ENCODE measurements at regions not wholly inside any gene's neighbourhood (a gene's known extent, or its start where the extent isn't known, plus 50 kb on each side); places are given as distances from the start of the nearest gene placed in this dataset.

GRCh38 chr3:117488983-117489382, 779.4 kb downstream of the TUSC7 start:
- Histone ChIP-seq H3K9me2 (no peaks in the 10 kb centered on the region), H3K4me1 (ENCODE audit: control insufficient read depth in 1 of 2, insufficient read depth in 2 of 2, low read depth in 1 of 2, low read length in 1 of 2) (peaks cover 0 to 7% of the 10 kb centered on the region in 2 experiments; a peak in 2 of 4 replicates), H3K9ac (no peak overlapping the region), H2AFZ (ENCODE audit: low read depth) (no peak overlapping the region), H3K27ac (ENCODE audit: low read depth in 2 of 2, low read length in 1 of 2) (no peak overlapping the region), H3F3A (replicated peaks; ENCODE audit: insufficient read depth) (no peaks in the 10 kb centered on the region), H3K9me3 (no peaks in the 10 kb centered on the region), H3K79me2 (ENCODE audit: insufficient read depth) (no peaks in the 10 kb centered on the region), H3K36me3 (replicated peaks in 1 of 2; ENCODE audit: control insufficient read depth in 1 of 2, insufficient read depth in 2 of 2, low read length in 1 of 2) (no peaks in the 10 kb centered on the region), H3K4me3 (ENCODE audit: low read depth in 2 of 2, low read length in 1 of 2) (no peak overlapping the region), H3K4me2 (no peak overlapping the region), H3K27me3 (ENCODE audit: insufficient read depth) (no peaks in the 10 kb centered on the region; the same call in 1 of the 2 replicates), H4K20me1 (ENCODE audit: insufficient read depth) (no peaks in the 10 kb centered on the region)
- ChIA-PET CTCF (interaction anchor here (1.2 kb wide), 1 partner anchor 25 kb away, joined by 3 read pairs; no protein-coding TSS in a partner anchor), POLR2A (no interaction called here)
- DNase-seq, result no peak
- 89% methylated on average over 7 of the region's 7 CpGs for WGBS (ENCODE audit: low lambda C conversion rate)
- TF ChIP-seq TEAD4 (IDR thresholded peaks at IDR 0.05; ENCODE audit: borderline replicate concordance, insufficient read depth) (no peak), CHD2 (IDR thresholded peaks at IDR 0.05; ENCODE audit: low read length, partially characterized antibody) (no peak)

- Histone ChIP-seq H3K36me3 (replicated peaks in 1 of 2; ENCODE audit: control insufficient read depth in 1 of 2, insufficient read depth in 2 of 2, low read length in 1 of 2) (no peaks in the 10 kb centered on the region), H2AFZ (ENCODE audit: low read depth) (no peak overlapping the region), H3K79me2 (ENCODE audit: insufficient read depth) (no peaks in the 10 kb centered on the region), H3K9ac (no peak overlapping the region), H3K4me2 (no peak overlapping the region), H3K4me3 (ENCODE audit: low read depth in 2 of 2, low read length in 1 of 2) (no peak overlapping the region), H3K9me2 (no peaks in the 10 kb centered on the region), H3K27ac (ENCODE audit: low read depth in 2 of 2, low read length in 1 of 2) (no peak overlapping the region), H3K27me3 (ENCODE audit: insufficient read depth) (no peaks in the 10 kb centered on the region; the same call in 1 of the 2 replicates), H4K20me1 (ENCODE audit: insufficient read depth) (no peaks in the 10 kb centered on the region), H3K4me1 (ENCODE audit: control insufficient read depth in 1 of 2, insufficient read depth in 2 of 2, low read depth in 1 of 2, low read length in 1 of 2) (peaks cover 0 to 7% of the 10 kb centered on the region in 2 experiments; a peak in 2 of 4 replicates), H3K9me3 (no peaks in the 10 kb centered on the region), H3F3A (replicated peaks; ENCODE audit: insufficient read depth) (no peaks in the 10 kb centered on the region)
- DNase-seq, result no peak
- CTCF ChIA-PET, result interaction anchor here (1.2 kb wide), 1 partner anchor 26 kb away, joined by 3 read pairs; no protein-coding TSS in a partner anchor
- no peak for TF ChIP-seq EZH2phosphoT487 (IDR thresholded peaks at IDR 0.05; ENCODE audit: borderline replicate concordance, low read depth)
- no peak for TF ChIP-seq FOXJ3 (CRISPR knock-in tag; IDR thresholded peaks at IDR 0.05)
- no peak for TF ChIP-seq MAX (IDR thresholded peaks at IDR 0.05; ENCODE audit: low read depth)
- no peak for TF ChIP-seq JUND (IDR thresholded peaks at IDR 0.05)
- no peak for TF ChIP-seq NRF1 (IDR thresholded peaks at IDR 0.05; ENCODE audit: low read depth, low read length)
- no peak for TF ChIP-seq RFX5 (IDR thresholded peaks at IDR 0.05; ENCODE audit: low read length)
- TF ChIP-seq FOSL2 (IDR thresholded peaks at IDR 0.05; ENCODE audit: borderline replicate concordance, low read depth), result no peak
- TF ChIP-seq REST (IDR thresholded peaks at IDR 0.05; ENCODE audit: low read depth, low read length), result no peak
- no peak for TF ChIP-seq RCOR1 (IDR thresholded peaks at IDR 0.05; ENCODE audit: low read length)
- no peak for TF ChIP-seq ELF1 (IDR thresholded peaks at IDR 0.05)
- no peak for TF ChIP-seq RAD21 (IDR thresholded peaks at IDR 0.05; ENCODE audit: low read length)
- no peak for TF ChIP-seq CTCF (IDR thresholded peaks at IDR 0.05)
- TF ChIP-seq TCF12 (IDR thresholded peaks at IDR 0.05), result no peak
- TF ChIP-seq ZBTB33 (IDR thresholded peaks at IDR 0.05; ENCODE audit: borderline replicate concordance, low read depth), result no peak
- POLR2A ChIA-PET, result no interaction called here
- WGBS (ENCODE audit: low lambda C conversion rate), result 84% methylated on average over 2 of the region's 2 CpGs
Observed at GRCh38 chr3:117489663-117490079, 780.1 kb downstream of the TUSC7 start.
